C4-2B (cell line): ENCODE measurements at regions not wholly inside any gene's neighbourhood (a gene's known extent, or its start where the extent isn't known, plus 50 kb on each side); places are given as distances from the start of the nearest gene placed in this dataset.

Source experiments
- CTCF ChIP-seq: fragments of 450-650 bp; conservative IDR thresholded peaks from 2 replicates; pipeline ENCODE4 v1.5.1; 2017; ENCODE audit warnings: mild to moderate bottlenecking
- ZFX ChIP-seq: fragments of 450-650 bp; IDR thresholded peaks from 2 replicates; pipeline ENCODE4 v1.6.1; 2017

GRCh38 chr1:57866998-57867397, 443.1 kb upstream of the DAB1 start:
- no peak for TF ChIP-seq CTCF
- TF ChIP-seq ZFX, result no peak
